IMR-90 (cell line): ENCODE measurements at regions not wholly inside any gene's neighbourhood (a gene's known extent, or its start where the extent isn't known, plus 50 kb on each side); places are given as distances from the start of the nearest gene placed in this dataset.

Experiments
- ATAC-seq: fragments of 200-7000 bp; cut with Tn5 transposase; 2 replicates; pipeline ENCODE4 v1.9.1; 2020; ENCODE audit warnings: low read depth, mild to moderate bottlenecking, moderate library complexity
- BruUV-seq: library from RNA; stranded (reverse); fragments of 400-500 nt; replicated peaks from 2 replicates; lab custom pipeline; 2021; lab: Mats Ljungman, UMichigan
- CTCF ChIA-PET: fragments of 300-600 bp; formaldehyde crosslinking; extraction: SDS; loops from one replicate; lab custom pipeline; 2021; ENCODE audit warnings: antibody characterized with exemption; lab: Yijun Ruan, JAX
- POLR2A ChIA-PET: fragments of 300-600 bp; sonication (Branson Sonifier 250); formaldehyde crosslinking; loops from one replicate; lab custom pipeline; 2022; ENCODE audit warnings: antibody characterized with exemption; ENCODE audit not compliant: unreplicated experiment; lab: Charles Lee
- DNase-seq: peaks from one replicate; pipeline ENCODE4 v3.0.0; 2013
- H2AFZ ChIP-seq: replicated peaks from 2 replicates; pipeline ENCODE3; 2013; ENCODE audit warnings: low read length, mild to moderate bottlenecking; ENCODE audit not compliant: poor library complexity
- H2AK5ac ChIP-seq: 2 replicates; pipeline ENCODE4 v1.6.1; 2013; ENCODE audit warnings: low read depth, low read length, inconsistent platforms
- H2AK9ac ChIP-seq: replicated peaks from 2 replicates; pipeline ENCODE3; 2013; ENCODE audit warnings: mild to moderate bottlenecking, low read depth, low read length, moderate library complexity; ENCODE audit not compliant: poor library complexity
- H2BK120ac ChIP-seq: 2 replicates; pipeline ENCODE4 v1.6.1; 2013; ENCODE audit warnings: low read depth, low read length, inconsistent platforms
- H2BK15ac ChIP-seq: 3 replicates; pipeline ENCODE4 v1.6.1; 2013; ENCODE audit warnings: low read depth, low read length, inconsistent platforms
- H2BK20ac ChIP-seq: 2 replicates; pipeline ENCODE4 v1.6.1; 2013; ENCODE audit warnings: low read depth, mild to moderate bottlenecking, inconsistent platforms, low read length, moderate library complexity
- H2BK5ac ChIP-seq: 2 replicates; pipeline ENCODE4 v1.6.1; 2013; ENCODE audit warnings: mild to moderate bottlenecking, low read depth, low read length, inconsistent platforms; ENCODE audit not compliant: poor library complexity, severe bottlenecking
- H3K14ac ChIP-seq: replicated peaks from 2 replicates; pipeline ENCODE4 v1.6.1; 2013; ENCODE audit warnings: low read depth, low read length, inconsistent platforms
- H3K18ac ChIP-seq: 2 replicates; pipeline ENCODE4 v1.6.1; 2013; ENCODE audit warnings: low read depth, low read length, control low read depth
- H3K23ac ChIP-seq: 2 replicates; pipeline ENCODE4 v1.6.1; 2013; ENCODE audit warnings: low read depth, low read length, inconsistent platforms
- H3K27ac ChIP-seq: 2 replicates; pipeline ENCODE4 v1.5.1; 2013; ENCODE audit warnings: mild to moderate bottlenecking, control low read depth, low read length; ENCODE audit not compliant: insufficient read depth
- H3K27me3 ChIP-seq: 2 replicates; pipeline ENCODE4 v1.6.1; 2013; ENCODE audit warnings: low read length; ENCODE audit not compliant: control insufficient read depth, insufficient read depth
- H3K36me3 ChIP-seq: 2 replicates; pipeline ENCODE4 v1.6.1; 2013; ENCODE audit warnings: low read length, mixed read lengths; ENCODE audit not compliant: control insufficient read depth, insufficient read depth
- H3K4ac ChIP-seq: 2 replicates; pipeline ENCODE4 v1.6.1; 2013; ENCODE audit warnings: low read depth, low read length, inconsistent platforms
- H3K4me1 ChIP-seq: 2 replicates; pipeline ENCODE4 v1.6.1; 2013; ENCODE audit warnings: low read length, mixed read lengths; ENCODE audit not compliant: control insufficient read depth, insufficient read depth
- H3K4me2 ChIP-seq: 2 replicates; pipeline ENCODE4 v1.6.1; 2013; ENCODE audit warnings: low read depth, mild to moderate bottlenecking, control low read depth, low read length, moderate library complexity
- H3K4me3 ChIP-seq: 2 replicates; pipeline ENCODE4 v1.5.1; 2013; ENCODE audit warnings: low read depth, mild to moderate bottlenecking, control low read depth, low read length, moderate library complexity; ENCODE audit not compliant: insufficient read depth
- H3K56ac ChIP-seq: 2 replicates; pipeline ENCODE4 v1.6.1; 2013; ENCODE audit warnings: low read length, inconsistent platforms; ENCODE audit not compliant: insufficient read depth; ENCODE audit errors: extremely low read depth
- H3K79me1 ChIP-seq, 2 experiments: 2 replicates each; pipeline ENCODE4 v1.6.1; 2013; ENCODE audit warnings: low read length in 2 of 2, inconsistent platforms in 1 of 2, low read depth in 1 of 2
- H3K9ac ChIP-seq: 2 replicates; pipeline ENCODE4 v1.6.1; 2013; ENCODE audit warnings: low read depth, low read length, control low read depth
- H3K9me1 ChIP-seq: 2 replicates; pipeline ENCODE4 v1.6.1; 2013; ENCODE audit warnings: low read length, inconsistent platforms; ENCODE audit not compliant: insufficient read depth
- H3K9me3 ChIP-seq: 2 replicates; pipeline ENCODE4 v1.6.1; 2013; ENCODE audit warnings: low read length; ENCODE audit not compliant: control insufficient read depth, insufficient read depth
- H4K20me1 ChIP-seq: 2 replicates; pipeline ENCODE4 v1.6.1; 2013; ENCODE audit warnings: low read length, inconsistent platforms; ENCODE audit not compliant: insufficient read depth
- H4K5ac ChIP-seq: 2 replicates; pipeline ENCODE4 v1.6.1; 2013; ENCODE audit warnings: mild to moderate bottlenecking, low read depth, low read length, control low read depth
- H4K8ac ChIP-seq, 2 experiments: 2 replicates each; pipeline ENCODE4 v1.6.1; 2013; ENCODE audit warnings: low read depth in 2 of 2, low read length in 2 of 2, control low read depth in 1 of 2, inconsistent platforms in 1 of 2
- H4K91ac ChIP-seq: 2 replicates; pipeline ENCODE4 v1.6.1; 2013; ENCODE audit warnings: low read depth, low read length, inconsistent platforms; ENCODE audit not compliant: insufficient read depth
- BHLHE40 ChIP-seq: fragments of 150-350 bp; IDR thresholded peaks from 2 replicates; pipeline ENCODE4 v1.6.1; 2016; ENCODE audit warnings: mild to moderate bottlenecking, low read depth, low read length
- CEBPB ChIP-seq: IDR thresholded peaks from 2 replicates; pipeline ENCODE4 v1.6.1; 2012; ENCODE audit warnings: low read depth, low read length, improper control_type of control experiment
- CHD1 ChIP-seq: IDR thresholded peaks from 2 replicates; pipeline ENCODE4 v1.6.1; 2012; ENCODE audit warnings: low read depth, low read length, improper control_type of control experiment
- POLR2A ChIP-seq: IDR thresholded peaks from 2 replicates; pipeline ENCODE4 v1.6.1; 2012; ENCODE audit warnings: mild to moderate bottlenecking, low read depth, low read length
- RAD21 ChIP-seq: IDR thresholded peaks from 2 replicates; pipeline ENCODE4 v1.6.1; 2012; ENCODE audit warnings: low read length, improper control_type of control experiment
- whole genome bisulfite sequencing, 2 experiments: methylation state at CpG; one replicate each; pipeline versions ENCODE4 v1.1.5 to v1.1.7; 2013; ENCODE audit warnings: missing lambda C conversion rate in 2 of 2; ENCODE audit not compliant: insufficient read length in 1 of 2; ENCODE audit errors: extremely low coverage in 2 of 2; 5-methylcytosine and 5-hydroxymethylcytosine counted together
- dilution Hi-C: fragments of 300-500 bp; cut with HindIII; formaldehyde crosslinking; loops from one replicate; pipeline ENCODE4 v1.14.3; 2018; ENCODE audit warnings: low sequenced_read_pairs; ENCODE audit not compliant: unreplicated experiment
- in situ Hi-C: fragments of 300-500 bp; cut with MboI; formaldehyde crosslinking; loops from 3 replicates; pipeline ENCODE4 v1.14.3; 2019; ENCODE audit warnings: low sequenced_read_pairs, inconsistent platforms, mixed read lengths
- intact Hi-C: fragments of 100-400 bp; cut with micrococcal nuclease; formaldehyde crosslinking; loops from 2 replicates; pipeline ENCODE4 v1.10.0; 2022
- TF ChIP-seq, protein P1 (sequence below): conservative IDR thresholded peaks from 2 replicates; pipeline ENCODE4 v1.5.1; 2012; ENCODE audit warnings: mild to moderate bottlenecking, low read depth, low read length, improper control_type of control experiment
- TF ChIP-seq, protein P2 (sequence below): fragments of 150-350 bp; IDR thresholded peaks from 2 replicates; pipeline ENCODE4 v1.6.1; 2017; ENCODE audit warnings: mild to moderate bottlenecking, antibody characterized with exemption, low read length, low read depth

DNA sequence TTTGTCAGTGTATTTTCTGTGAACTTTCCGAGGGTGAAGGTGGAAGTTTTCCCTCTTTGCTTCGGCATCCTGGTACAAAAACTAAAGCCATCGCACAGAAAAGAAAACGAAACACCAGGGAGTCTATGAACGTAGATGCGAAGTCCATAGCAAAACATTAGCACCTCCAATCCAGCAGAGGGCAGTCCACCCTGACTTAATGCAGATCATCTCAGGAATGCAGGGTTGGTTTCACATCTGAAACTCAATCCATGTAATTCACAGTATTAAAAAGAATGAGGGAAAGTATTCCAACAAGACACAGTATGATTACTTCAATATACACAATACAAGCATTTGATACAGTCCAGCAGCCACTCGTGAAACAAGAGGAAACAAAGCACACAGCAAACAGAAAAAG, 70.8 kb downstream of the RTP5 start:
- no peak overlapping the region for H4K5ac ChIP-seq
- no peaks in the 10 kb centered on the region for H4K20me1 ChIP-seq
- H3K36me3 ChIP-seq, result no peaks in the 10 kb centered on the region
- H4K91ac ChIP-seq, result no peak overlapping the region
- H3K79me1 ChIP-seq, result no peaks in the 10 kb centered on the region
- H3K27ac ChIP-seq, result no peak overlapping the region
- DNase-seq, result no peak
- peaks cover 29% of the 10 kb centered on the region for H3K27me3 ChIP-seq
- H2AK9ac ChIP-seq, result no peak overlapping the region
- H3K18ac ChIP-seq, result no peak overlapping the region
- no TSS peak for BruUV-seq
- no peak overlapping the region for H4K8ac ChIP-seq
- no peak overlapping the region for H3K4ac ChIP-seq
- H2BK20ac ChIP-seq, result no peak overlapping the region
- no peak overlapping the region for H3K4me2 ChIP-seq
- H3K56ac ChIP-seq, result no peak overlapping the region
- H3K9me1 ChIP-seq, result no peaks in the 10 kb centered on the region
- H2AK5ac ChIP-seq, result no peak overlapping the region
- H3K9ac ChIP-seq, result no peak overlapping the region
- H3K9me3 ChIP-seq, result peaks cover 3% of the 10 kb centered on the region; the same call in 1 of the 2 replicates
- intact Hi-C loops (no loop called here), dilution Hi-C loops (no loop called here), in situ Hi-C loops (no loop called here)
- H3K4me3 ChIP-seq, result no peak overlapping the region
- ChIA-PET CTCF (no interaction called here), POLR2A (no interaction called here)
- no peak for ATAC-seq
- no peak overlapping the region for H2AFZ ChIP-seq
- no peak overlapping the region for H2BK5ac ChIP-seq
- no peaks in the 10 kb centered on the region for H3K4me1 ChIP-seq
- WGBS, 2 experiments, result no CpG with 5 or more reads among the region's 7 CpGs
- no peak overlapping the region for H3K14ac ChIP-seq
- H2BK120ac ChIP-seq, result no peak overlapping the region
- H3K23ac ChIP-seq, result no peak overlapping the region
- H2BK15ac ChIP-seq, result no peak overlapping the region
- TF ChIP-seq RAD21 (no peak), CEBPB (no peak), CHD1 (no peak), BHLHE40 (no peak), POLR2A (no peak)
- TF ChIP-seq, protein P1, sequence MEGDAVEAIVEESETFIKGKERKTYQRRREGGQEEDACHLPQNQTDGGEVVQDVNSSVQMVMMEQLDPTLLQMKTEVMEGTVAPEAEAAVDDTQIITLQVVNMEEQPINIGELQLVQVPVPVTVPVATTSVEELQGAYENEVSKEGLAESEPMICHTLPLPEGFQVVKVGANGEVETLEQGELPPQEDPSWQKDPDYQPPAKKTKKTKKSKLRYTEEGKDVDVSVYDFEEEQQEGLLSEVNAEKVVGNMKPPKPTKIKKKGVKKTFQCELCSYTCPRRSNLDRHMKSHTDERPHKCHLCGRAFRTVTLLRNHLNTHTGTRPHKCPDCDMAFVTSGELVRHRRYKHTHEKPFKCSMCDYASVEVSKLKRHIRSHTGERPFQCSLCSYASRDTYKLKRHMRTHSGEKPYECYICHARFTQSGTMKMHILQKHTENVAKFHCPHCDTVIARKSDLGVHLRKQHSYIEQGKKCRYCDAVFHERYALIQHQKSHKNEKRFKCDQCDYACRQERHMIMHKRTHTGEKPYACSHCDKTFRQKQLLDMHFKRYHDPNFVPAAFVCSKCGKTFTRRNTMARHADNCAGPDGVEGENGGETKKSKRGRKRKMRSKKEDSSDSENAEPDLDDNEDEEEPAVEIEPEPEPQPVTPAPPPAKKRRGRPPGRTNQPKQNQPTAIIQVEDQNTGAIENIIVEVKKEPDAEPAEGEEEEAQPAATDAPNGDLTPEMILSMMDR, result no peak
- TF ChIP-seq, protein P2, sequence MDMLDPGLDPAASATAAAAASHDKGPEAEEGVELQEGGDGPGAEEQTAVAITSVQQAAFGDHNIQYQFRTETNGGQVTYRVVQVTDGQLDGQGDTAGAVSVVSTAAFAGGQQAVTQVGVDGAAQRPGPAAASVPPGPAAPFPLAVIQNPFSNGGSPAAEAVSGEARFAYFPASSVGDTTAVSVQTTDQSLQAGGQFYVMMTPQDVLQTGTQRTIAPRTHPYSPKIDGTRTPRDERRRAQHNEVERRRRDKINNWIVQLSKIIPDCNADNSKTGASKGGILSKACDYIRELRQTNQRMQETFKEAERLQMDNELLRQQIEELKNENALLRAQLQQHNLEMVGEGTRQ, result no peak
